CD14-positive monocyte (primary cell): ENCODE measurements at regions not wholly inside any gene's neighbourhood (a gene's known extent, or its start where the extent isn't known, plus 50 kb on each side); places are given as distances from the start of the nearest gene placed in this dataset.

Experiments
- DNase-seq, 3 donors: peaks; one replicate each; pipeline ENCODE4 v3.0.0-alpha.2; 2011 to 2022
- H2AFZ ChIP-seq: 2 replicates; pipeline ENCODE4 v1.6.0; 2012; ENCODE audit warnings: mild to moderate bottlenecking, low read depth, low read length, inconsistent platforms; ENCODE audit not compliant: insufficient read depth, poor library complexity, severe bottlenecking
- H3K27ac ChIP-seq, 2 donors: 1 replicate in 1 of 2; 2 replicates in 1 of 2; pipeline ENCODE4 v1.5.1; 2012 to 2013; ENCODE audit warnings: low read length in 2 of 2, control low read depth in 1 of 2, inconsistent platforms in 1 of 2, low read depth in 1 of 2, mild to moderate bottlenecking in 1 of 2
- H3K27me3 ChIP-seq, 2 donors: one replicate each; pipeline versions ENCODE4 v1.6.0 to v1.6.1; 2011 to 2013; ENCODE audit warnings: low read length in 2 of 2; ENCODE audit not compliant: control insufficient read depth in 2 of 2, insufficient read depth in 2 of 2
- H3K36me3 ChIP-seq, 2 donors: replicated peaks in 1 of 2; 1 replicate in 1 of 2; 2 replicates in 1 of 2; pipeline versions ENCODE4 v1.5.1 to v1.6.1; 2012 to 2013; ENCODE audit warnings: low read length in 2 of 2, control low read depth in 1 of 2, inconsistent platforms in 1 of 2, mild to moderate bottlenecking in 1 of 2; ENCODE audit not compliant: insufficient read depth in 2 of 2, control insufficient read depth in 1 of 2
- H3K4me1 ChIP-seq, 2 donors: 1 replicate in 1 of 2; 2 replicates in 1 of 2; pipeline versions ENCODE4 v1.5.1 to v1.6.1; 2012 to 2013; ENCODE audit warnings: low read length in 2 of 2, control low read depth in 1 of 2, inconsistent platforms in 1 of 2, mild to moderate bottlenecking in 1 of 2, moderate library complexity in 1 of 2; ENCODE audit not compliant: insufficient read depth in 2 of 2, control insufficient read depth in 1 of 2
- H3K4me2 ChIP-seq: replicated peaks from 2 replicates; pipeline ENCODE3; 2012; ENCODE audit warnings: low read length, moderate library complexity, mild to moderate bottlenecking; ENCODE audit not compliant: poor library complexity, severe bottlenecking; ENCODE audit errors: extremely low read depth
- H3K4me3 ChIP-seq, 3 experiments: fragments of 200-600 bp in 1 of 3; sonication (generic) in 1 of 3; replicated peaks in 1 of 3; 1 replicate in 2 of 3; 2 replicates in 1 of 3; pipeline ENCODE4 v1.5.1; 2011 to 2013; ENCODE audit warnings: low read length in 3 of 3, mild to moderate bottlenecking in 3 of 3, control low read depth in 2 of 3, low read depth in 2 of 3, inconsistent platforms in 1 of 3, moderate library complexity in 1 of 3
- H3K79me2 ChIP-seq: 2 replicates; pipeline ENCODE4 v1.6.0; 2012; ENCODE audit warnings: mild to moderate bottlenecking, control low read depth, inconsistent platforms, low read length, moderate library complexity; ENCODE audit not compliant: insufficient read depth
- H3K9ac ChIP-seq: 2 replicates; pipeline ENCODE4 v1.6.0; 2017; ENCODE audit warnings: low read length, mild to moderate bottlenecking; ENCODE audit not compliant: insufficient read depth, poor library complexity, severe bottlenecking
- H3K9me3 ChIP-seq, 2 donors: replicated peaks in 1 of 2; 1 replicate in 1 of 2; 2 replicates in 1 of 2; pipeline versions ENCODE4 v1.5.1 to v1.6.1; 2012 to 2013; ENCODE audit warnings: low read length in 2 of 2, control low read depth in 1 of 2; ENCODE audit not compliant: control insufficient read depth in 1 of 2, insufficient read depth in 1 of 2
- H4K20me1 ChIP-seq: 2 replicates; pipeline ENCODE4 v1.6.0; 2012; ENCODE audit warnings: mild to moderate bottlenecking, low read length, control low read depth, moderate library complexity; ENCODE audit not compliant: insufficient read depth
- H3K27ac Mint-ChIP-seq, 7 donors: one replicate each; pipeline ENCODE4 v1.8.0; 2020; ENCODE audit warnings: mild to moderate bottlenecking in 7 of 7, mixed read lengths in 7 of 7, moderate library complexity in 6 of 7, inconsistent platforms in 2 of 7
- H3K27me3 Mint-ChIP-seq, 3 donors: one replicate each; pipeline ENCODE4 v1.8.0; 2021 to 2022; ENCODE audit warnings: low read depth in 3 of 3, mild to moderate bottlenecking in 3 of 3, mixed read lengths in 3 of 3, moderate library complexity in 3 of 3, inconsistent platforms in 1 of 3
- H3K36me3 Mint-ChIP-seq, 2 donors: one replicate each; pipeline ENCODE4 v1.8.0; 2020; ENCODE audit warnings: mixed read lengths in 2 of 2, inconsistent platforms in 1 of 2, mild to moderate bottlenecking in 1 of 2
- H3K4me1 Mint-ChIP-seq: one replicate; pipeline ENCODE4 v1.8.0; 2020; ENCODE audit warnings: mild to moderate bottlenecking, mixed read lengths
- H3K4me3 Mint-ChIP-seq, 2 donors: one replicate each; pipeline ENCODE4 v1.8.0; 2020; ENCODE audit warnings: mild to moderate bottlenecking in 2 of 2, mixed read lengths in 2 of 2, moderate library complexity in 1 of 2
- H3K9me3 Mint-ChIP-seq, 7 donors: one replicate each; pipeline ENCODE4 v1.8.0; 2020 to 2022; ENCODE audit warnings: mixed read lengths in 7 of 7, mild to moderate bottlenecking in 6 of 7, moderate library complexity in 6 of 7, inconsistent platforms in 2 of 7
- CTCF ChIP-seq: fragments of 200-600 bp; IDR thresholded peaks from one replicate; pipeline ENCODE4 v1.8.0; 2022; ENCODE audit warnings: antibody characterized with exemption, mild to moderate bottlenecking
- WGBS: methylation state at CpG from one replicate; pipeline ENCODE4 v1.1.5; 2013; ENCODE audit warnings: missing lambda C conversion rate; ENCODE audit not compliant: insufficient coverage; 5-methylcytosine and 5-hydroxymethylcytosine counted together
- intact Hi-C, 2 donors: fragments of 100-400 bp; cut with micrococcal nuclease; formaldehyde crosslinking; loops; one replicate each; pipeline versions ENCODE4 v1.15.0 to v1.15.1; 2023

GRCh38 chr7:120097020-120097419 is 176.0 kb upstream of the KCND2 start:
- H3K9me3 Mint-ChIP-seq = peaks cover 0 to 2% (median 0%) of the 10 kb centered on the region in 7 donors
- H3K4me3 Mint-ChIP-seq = no peak overlapping the region
- no peak overlapping the region for H3K4me2 ChIP-seq
- H3K27ac Mint-ChIP-seq = no peak overlapping the region
- no peak for TF ChIP-seq CTCF
- no peak overlapping the region for H3K4me3 ChIP-seq
- H3K27ac ChIP-seq = no peak overlapping the region
- peaks cover 0 to 3% of the 10 kb centered on the region in 2 donors for H3K9me3 ChIP-seq
- intact Hi-C loops = no loop called here
- H3K27me3 Mint-ChIP-seq = no peaks in the 10 kb centered on the region
- no peaks in the 10 kb centered on the region for H3K27me3 ChIP-seq
- no peaks in the 10 kb centered on the region for H3K79me2 ChIP-seq
- no peak overlapping the region for H2AFZ ChIP-seq
- H3K4me1 ChIP-seq = no peaks in the 10 kb centered on the region
- H3K36me3 Mint-ChIP-seq = no peaks in the 10 kb centered on the region
- DNase-seq = no peak
- no CpG with 5 or more reads among the region's 2 CpGs for WGBS
- no peaks in the 10 kb centered on the region for H3K4me1 Mint-ChIP-seq
- H3K36me3 ChIP-seq = no peaks in the 10 kb centered on the region
- no peaks in the 10 kb centered on the region for H4K20me1 ChIP-seq
- H3K9ac ChIP-seq = no peak overlapping the region

GRCh38 chr7:120097774-120098173 is 175.2 kb upstream of the KCND2 start:
- no peak for TF ChIP-seq CTCF
- Histone ChIP-seq H3K27me3 (no peaks in the 10 kb centered on the region), H3K27ac (no peak overlapping the region), H3K4me2 (no peak overlapping the region), H2AFZ (no peak overlapping the region), H3K9ac (no peak overlapping the region), H3K4me3 (no peak overlapping the region), H3K79me2 (no peaks in the 10 kb centered on the region), H4K20me1 (no peaks in the 10 kb centered on the region), H3K4me1 (no peaks in the 10 kb centered on the region), H3K9me3 (peaks cover 0 to 3% of the 10 kb centered on the region in 2 donors), H3K36me3 (no peaks in the 10 kb centered on the region)
- Mint-ChIP-seq H3K36me3 (no peaks in the 10 kb centered on the region), H3K4me3 (no peak overlapping the region), H3K27me3 (no peaks in the 10 kb centered on the region), H3K27ac (no peak overlapping the region), H3K9me3 (peaks cover 0 to 2% (median 0%) of the 10 kb centered on the region in 7 donors), H3K4me1 (no peaks in the 10 kb centered on the region)
- no peak for DNase-seq
- intact Hi-C loops = no loop called here
